Naive thymus-derived CD8-positive, alpha-beta T cell (primary cell): ENCODE measurements at regions not wholly inside any gene's neighbourhood (a gene's known extent, or its start where the extent isn't known, plus 50 kb on each side); places are given as distances from the start of the nearest gene placed in this dataset.

Source experiments
- ATAC-seq, 2 donors: fragments of 150-1000 bp; cut with Tn5 transposase in 1 of 2; sonication (Bioruptor Pico), chemical (Tn5 transposase) in 1 of 2; 1 replicate in 1 of 2; 2 replicates in 1 of 2; pipeline ENCODE4 v1.10.0; 2021; ENCODE audit warnings: mild to moderate bottlenecking in 2 of 2, moderate library complexity in 2 of 2
- POLR2A ChIA-PET: fragments of 350-600 bp; sonication (Branson Sonifier 250); formaldehyde crosslinking; loops from one replicate; lab custom pipeline; 2021; ENCODE audit warnings: antibody characterized with exemption; lab: Charles Lee
- DNase-seq, 10 donors: peaks; one replicate each; pipeline versions ENCODE4 v3.0.0 to v3.0.0-alpha.2; 2020 to 2022
- H3K27ac Mint-ChIP-seq, 10 donors: one replicate each; pipeline ENCODE4 v1.8.0; 2020 to 2022; ENCODE audit warnings: mild to moderate bottlenecking in 10 of 10, mixed read lengths in 10 of 10, moderate library complexity in 4 of 10, inconsistent platforms in 1 of 10
- H3K27me3 Mint-ChIP-seq, 5 donors: one replicate each; pipeline ENCODE4 v1.8.0; 2021 to 2022; ENCODE audit warnings: mixed read lengths in 5 of 5
- H3K36me3 Mint-ChIP-seq, 3 donors: one replicate each; pipeline ENCODE4 v1.8.0; 2020 to 2022; ENCODE audit warnings: mixed read lengths in 3 of 3, mild to moderate bottlenecking in 2 of 3, inconsistent platforms in 1 of 3
- H3K4me1 Mint-ChIP-seq, 4 donors: one replicate each; pipeline ENCODE4 v1.8.0; 2021 to 2022; ENCODE audit warnings: mixed read lengths in 4 of 4
- H3K4me3 Mint-ChIP-seq, 10 donors: one replicate each; pipeline ENCODE4 v1.8.0; 2020 to 2022; ENCODE audit warnings: mild to moderate bottlenecking in 10 of 10, mixed read lengths in 10 of 10, moderate library complexity in 6 of 10, inconsistent platforms in 1 of 10
- H3K9me3 Mint-ChIP-seq, 9 donors: one replicate each; pipeline ENCODE4 v1.8.0; 2020 to 2022; ENCODE audit warnings: mixed read lengths in 9 of 9, mild to moderate bottlenecking in 3 of 9, inconsistent platforms in 1 of 9, moderate library complexity in 1 of 9

DNA sequence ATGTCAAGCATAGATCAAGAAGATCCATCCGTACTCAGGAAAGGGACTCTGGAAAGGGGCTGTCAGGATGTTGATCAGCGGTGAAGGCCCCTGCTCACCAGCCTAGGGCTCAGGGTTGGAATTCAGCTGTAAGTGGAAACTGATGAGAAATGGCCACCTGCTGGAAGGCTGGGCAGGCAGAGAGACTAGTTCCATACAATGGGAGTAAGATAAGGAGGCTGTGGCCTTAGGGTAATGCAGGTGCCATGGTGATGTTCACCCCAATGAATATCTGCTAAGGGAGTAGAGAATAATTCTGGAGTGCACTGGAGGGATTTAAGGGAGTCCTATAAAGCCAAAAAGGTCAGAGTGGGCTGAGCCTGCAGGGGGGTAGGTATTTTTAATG lies 256.6 kb downstream of the CYRIA start:
- Mint-ChIP-seq H3K36me3 (no peaks in the 10 kb centered on the region), H3K4me1 (no peaks in the 10 kb centered on the region), H3K4me3 (no peak overlapping the region), H3K9me3 (peaks cover 0 to 21% (median 0%) of the 10 kb centered on the region in 9 donors), H3K27me3 (peaks cover 0 to 24% (median 0%) of the 10 kb centered on the region in 5 donors), H3K27ac (no peak overlapping the region)
- DNase-seq (no peak), ATAC-seq (no peak)
- POLR2A ChIA-PET, result no interaction called here

GRCh38 chr2:16408331-16409005 lies 257.2 kb downstream of the CYRIA start:
- Mint-ChIP-seq H3K27me3 (peaks cover 0 to 24% (median 0%) of the 10 kb centered on the region in 5 donors), H3K27ac (no peak overlapping the region), H3K4me1 (no peaks in the 10 kb centered on the region), H3K9me3 (peaks cover 0 to 21% (median 0%) of the 10 kb centered on the region in 9 donors), H3K36me3 (no peaks in the 10 kb centered on the region), H3K4me3 (no peak overlapping the region)
- ATAC-seq (no peak), DNase-seq (no peak)
- POLR2A ChIA-PET, result no interaction called here

DNA sequence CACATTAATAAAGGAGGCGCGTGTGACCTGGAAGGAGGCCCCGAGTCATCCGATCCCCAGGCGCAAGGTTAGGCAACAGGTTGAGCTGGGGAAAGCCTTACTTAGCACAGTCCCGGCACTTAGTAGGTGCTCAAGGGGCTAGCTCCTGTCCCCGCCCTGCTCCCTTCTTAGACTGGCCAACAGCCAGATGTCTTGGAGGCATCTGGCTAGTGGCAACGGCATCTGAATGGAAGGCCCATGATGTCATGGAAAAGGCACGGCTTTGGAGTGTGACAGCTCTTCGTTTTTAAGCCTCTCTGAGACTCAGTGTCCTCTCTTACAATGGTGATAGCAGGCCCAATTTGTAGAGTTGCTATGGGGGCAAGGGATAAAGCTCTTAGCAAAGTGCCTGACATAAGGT lies 258.3 kb downstream of the CYRIA start:
- Mint-ChIP-seq H3K4me1 (no peaks in the 10 kb centered on the region), H3K4me3 (no peak overlapping the region), H3K9me3 (peaks cover 0 to 21% (median 0%) of the 10 kb centered on the region in 9 donors), H3K27me3 (peaks cover 0 to 15% (median 0%) of the 10 kb centered on the region in 5 donors), H3K27ac (no peak overlapping the region), H3K36me3 (no peaks in the 10 kb centered on the region)
- DNase-seq, result no peak
- ATAC-seq, result no peak
- POLR2A ChIA-PET, result no interaction called here

DNA sequence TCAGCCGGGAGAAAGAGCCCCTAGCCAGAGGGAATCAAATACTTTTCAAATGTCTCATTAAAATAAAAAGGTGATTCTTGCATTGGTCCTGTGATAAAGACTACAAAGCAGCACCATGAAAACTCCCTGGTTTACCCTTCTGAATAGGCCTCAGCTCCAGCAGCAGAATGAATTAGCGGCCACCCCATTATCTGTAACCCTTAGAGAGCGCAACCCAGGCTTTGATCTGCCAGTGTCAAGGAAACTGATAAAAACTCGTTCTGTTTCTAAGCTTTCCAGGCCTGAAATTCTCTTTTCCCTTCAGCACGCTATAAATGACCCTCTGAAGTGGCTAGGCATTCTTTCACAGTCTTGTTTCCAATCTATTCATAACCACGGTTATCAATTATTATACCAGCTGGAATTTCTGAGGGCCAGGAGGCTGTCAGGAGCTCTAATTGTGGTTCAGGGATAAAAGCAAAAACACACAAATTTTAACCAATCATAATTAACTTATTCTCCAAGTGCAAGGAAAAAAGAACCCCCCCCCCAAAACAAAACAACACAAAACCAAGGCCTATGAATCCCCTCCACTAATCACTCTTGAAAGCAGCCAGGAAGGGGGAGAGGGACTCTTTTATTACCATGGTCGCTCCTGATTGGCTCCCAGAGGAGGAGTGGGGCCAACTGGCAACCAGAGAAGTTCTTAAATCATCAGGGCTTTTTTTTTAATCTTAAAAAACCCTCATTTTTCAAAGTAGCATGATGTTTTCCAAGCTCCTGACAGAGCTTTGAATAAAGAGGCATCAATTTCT lies 258.9 kb downstream of the CYRIA start:
- H3K27me3 Mint-ChIP-seq, result peaks cover 0 to 12% (median 0%) of the 10 kb centered on the region in 5 donors
- DNase-seq (no peak), ATAC-seq (no peak)
- POLR2A ChIA-PET, result no interaction called here
- no peaks in the 10 kb centered on the region for H3K36me3 Mint-ChIP-seq
- H3K4me1 Mint-ChIP-seq, result no peaks in the 10 kb centered on the region
- H3K4me3 Mint-ChIP-seq, result no peak overlapping the region
- H3K9me3 Mint-ChIP-seq, result peaks cover 0 to 17% (median 0%) of the 10 kb centered on the region in 9 donors
- no peak overlapping the region for H3K27ac Mint-ChIP-seq

DNA sequence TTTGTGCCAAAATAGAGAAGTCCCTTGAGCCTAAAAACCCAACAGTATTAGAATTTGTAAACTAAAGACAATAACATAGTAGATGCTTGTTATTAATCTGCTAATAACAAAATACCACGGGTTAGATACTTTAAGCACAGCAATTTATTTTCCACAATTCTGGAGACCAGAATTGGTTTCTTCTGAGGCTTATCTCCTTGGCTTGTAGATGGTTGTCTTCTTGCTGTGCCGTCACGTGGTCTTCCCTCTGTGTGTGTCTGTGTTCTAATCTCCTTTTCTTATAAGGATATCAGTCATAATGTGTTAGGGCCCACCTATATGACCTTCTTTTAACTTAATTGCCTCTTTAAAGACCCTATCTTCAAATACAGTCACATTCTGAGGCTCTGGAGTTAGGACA lies 260.1 kb downstream of the CYRIA start:
- peaks cover 0 to 10% (median 0%) of the 10 kb centered on the region in 9 donors for H3K9me3 Mint-ChIP-seq
- H3K27ac Mint-ChIP-seq, result no peak overlapping the region
- H3K36me3 Mint-ChIP-seq, result no peaks in the 10 kb centered on the region
- H3K4me3 Mint-ChIP-seq, result no peak overlapping the region
- DNase-seq (no peak), ATAC-seq (no peak)
- no peaks in the 10 kb centered on the region for H3K4me1 Mint-ChIP-seq
- peaks cover 0 to 5% (median 0%) of the 10 kb centered on the region in 5 donors for H3K27me3 Mint-ChIP-seq
- POLR2A ChIA-PET, result no interaction called here

GRCh38 chr2:16404551-16405300 lies 260.9 kb downstream of the CYRIA start:
- Mint-ChIP-seq H3K4me1 (no peaks in the 10 kb centered on the region), H3K27me3 (peaks cover 0 to 2% (median 0%) of the 10 kb centered on the region in 5 donors), H3K27ac (no peak overlapping the region), H3K36me3 (no peaks in the 10 kb centered on the region), H3K9me3 (peaks cover 0 to 3% (median 0%) of the 10 kb centered on the region in 9 donors), H3K4me3 (no peak overlapping the region)
- ATAC-seq (no peak), DNase-seq (no peak)
- POLR2A ChIA-PET, result no interaction called here

GRCh38 chr2:16404146-16404545 lies 261.5 kb downstream of the CYRIA start:
- H3K27ac Mint-ChIP-seq, result no peak overlapping the region
- DNase-seq (no peak), ATAC-seq (no peak)
- POLR2A ChIA-PET, result no interaction called here
- H3K27me3 Mint-ChIP-seq, result peaks cover 0 to 2% (median 0%) of the 10 kb centered on the region in 5 donors
- no peaks in the 10 kb centered on the region for H3K4me1 Mint-ChIP-seq
- H3K4me3 Mint-ChIP-seq, result no peak overlapping the region
- H3K9me3 Mint-ChIP-seq, result no peaks in the 10 kb centered on the region
- H3K36me3 Mint-ChIP-seq, result no peaks in the 10 kb centered on the region

- POLR2A ChIA-PET, result no interaction called here
- Mint-ChIP-seq H3K9me3 (no peaks in the 10 kb centered on the region), H3K36me3 (no peaks in the 10 kb centered on the region), H3K27ac (no peak overlapping the region), H3K4me1 (no peaks in the 10 kb centered on the region), H3K4me3 (no peak overlapping the region), H3K27me3 (peaks cover 0 to 2% (median 0%) of the 10 kb centered on the region in 5 donors)
- no peak for DNase-seq
- no peak for ATAC-seq
Measured at GRCh38 chr2:16402891-16403290, 262.7 kb downstream of the CYRIA start.

- no peak for DNase-seq
- H3K27ac Mint-ChIP-seq, result no peak overlapping the region
- H3K4me3 Mint-ChIP-seq, result no peak overlapping the region
- POLR2A ChIA-PET, result no interaction called here
- no peaks in the 10 kb centered on the region for H3K4me1 Mint-ChIP-seq
- ATAC-seq, result no peak
- no peaks in the 10 kb centered on the region for H3K27me3 Mint-ChIP-seq
- H3K9me3 Mint-ChIP-seq, result no peaks in the 10 kb centered on the region
- H3K36me3 Mint-ChIP-seq, result no peaks in the 10 kb centered on the region
Measured at GRCh38 chr2:16401761-16402300, 263.8 kb downstream of the CYRIA start.

GRCh38 chr2:16400127-16400623 lies 265.5 kb downstream of the CYRIA start:
- no peaks in the 10 kb centered on the region for H3K4me1 Mint-ChIP-seq
- H3K27me3 Mint-ChIP-seq, result no peaks in the 10 kb centered on the region
- no peaks in the 10 kb centered on the region for H3K36me3 Mint-ChIP-seq
- POLR2A ChIA-PET, result no interaction called here
- no peak overlapping the region for H3K4me3 Mint-ChIP-seq
- no peaks in the 10 kb centered on the region for H3K9me3 Mint-ChIP-seq
- DNase-seq (no peak), ATAC-seq (no peak)
- no peak overlapping the region for H3K27ac Mint-ChIP-seq

DNA sequence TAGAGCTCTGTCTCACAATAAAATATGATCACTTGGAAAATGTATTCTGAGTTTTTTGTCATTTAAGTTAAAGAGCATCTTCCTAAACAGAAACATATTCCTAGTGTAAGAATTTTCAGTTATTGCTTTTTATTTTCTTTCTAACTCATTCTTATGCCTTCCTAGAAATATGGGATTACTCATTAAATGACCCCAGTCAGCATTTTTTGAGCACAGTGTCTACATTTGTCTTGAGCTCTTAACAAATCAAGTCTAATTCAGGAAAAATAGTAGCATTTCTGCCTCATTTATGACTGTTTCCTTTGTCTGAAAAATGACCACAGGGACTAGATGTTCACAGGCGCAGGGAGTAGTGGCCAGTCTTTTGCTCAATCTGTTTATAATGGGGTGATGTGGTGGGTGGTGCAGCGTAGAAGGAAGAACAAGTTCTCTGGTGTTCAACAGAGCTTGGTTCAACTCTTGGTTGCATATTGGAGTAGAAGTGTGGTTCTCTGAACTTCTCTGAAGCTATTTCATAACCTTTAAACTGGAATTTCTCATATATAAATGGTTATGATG lies 267.1 kb downstream of the CYRIA start:
- POLR2A ChIA-PET, result no interaction called here
- Mint-ChIP-seq H3K27me3 (no peaks in the 10 kb centered on the region), H3K9me3 (no peaks in the 10 kb centered on the region), H3K4me3 (no peak overlapping the region), H3K4me1 (no peaks in the 10 kb centered on the region), H3K27ac (no peak overlapping the region), H3K36me3 (no peaks in the 10 kb centered on the region)
- DNase-seq (no peak), ATAC-seq (no peak)

DNA sequence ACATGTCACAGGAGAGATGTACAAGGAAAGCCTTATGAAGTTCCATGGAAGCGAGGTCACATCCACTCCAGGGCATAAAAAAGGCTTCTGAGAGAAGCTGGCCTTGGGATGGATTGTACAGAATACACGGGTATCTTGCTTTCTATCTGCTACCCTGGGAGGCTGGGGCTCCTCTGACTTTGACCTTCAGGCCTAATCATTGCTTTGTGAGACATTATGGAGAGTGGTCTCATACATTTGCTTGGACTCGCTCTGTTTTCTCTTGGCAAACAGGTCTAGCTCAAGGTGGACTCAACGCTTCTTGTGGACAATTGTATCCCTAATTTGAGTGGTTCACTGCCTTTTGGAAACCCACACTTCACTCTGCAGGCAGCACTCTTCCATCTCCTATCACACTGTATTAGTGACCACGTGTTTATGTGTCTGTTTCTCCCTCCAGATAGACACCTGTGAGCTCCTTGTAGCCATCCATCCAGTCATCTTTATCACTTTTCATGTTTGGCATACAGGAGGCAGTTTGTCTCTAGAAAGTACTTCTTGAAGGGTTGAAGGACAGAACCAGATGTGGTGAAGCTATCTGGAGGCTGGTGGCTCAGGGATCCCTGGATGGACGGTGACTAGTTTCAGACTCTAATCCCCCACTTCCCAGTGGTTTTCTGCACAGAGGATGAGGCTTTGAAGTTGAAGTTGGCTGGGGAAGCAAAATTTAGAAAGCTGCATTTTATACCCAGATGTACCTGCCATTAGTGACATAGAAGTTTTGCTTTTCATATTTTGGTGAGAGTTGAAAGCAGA lies 267.8 kb downstream of the CYRIA start:
- Mint-ChIP-seq H3K9me3 (no peaks in the 10 kb centered on the region), H3K4me3 (no peak overlapping the region), H3K27ac (no peak overlapping the region), H3K27me3 (no peaks in the 10 kb centered on the region), H3K36me3 (no peaks in the 10 kb centered on the region), H3K4me1 (no peaks in the 10 kb centered on the region)
- POLR2A ChIA-PET, result no interaction called here
- DNase-seq (no peak), ATAC-seq (no peak)
